ENCODE measurements at regions not wholly inside any gene's neighbourhood (a gene's known extent, or its start where the extent isn't known, plus 50 kb on each side); places are given as distances from the start of the nearest gene placed in this dataset.

DNA sequence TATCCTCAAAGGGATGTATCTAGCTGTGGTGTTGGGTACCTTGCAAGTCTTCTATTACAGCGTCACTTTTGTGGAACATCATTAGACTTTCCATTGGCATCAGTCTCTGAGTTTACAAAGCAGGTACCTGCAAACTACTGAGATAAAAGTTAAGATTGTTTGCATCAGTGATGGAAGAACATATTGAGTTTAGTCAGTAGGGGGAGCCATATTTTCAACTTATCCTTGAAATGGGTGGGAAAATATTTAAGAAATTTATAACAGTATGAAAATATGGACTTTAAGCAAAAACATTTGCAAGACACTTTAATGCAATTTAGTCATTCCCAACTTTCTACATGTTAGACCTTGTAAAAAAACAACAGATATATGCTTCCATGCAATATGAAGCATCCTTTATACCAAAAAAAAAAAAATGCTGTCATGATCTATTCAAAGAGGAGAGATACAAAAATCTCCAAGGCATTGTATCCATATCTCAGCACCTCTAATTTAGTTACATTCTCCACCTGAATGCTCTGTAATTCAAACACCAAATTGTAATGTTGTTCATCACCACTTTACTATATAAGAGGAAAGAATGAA lies 98.6 kb upstream of the ADAMTS19 start:
- H3K4me3 ChIP-seq (ENCODE audit: insufficient read length, low read depth): no peak overlapping the region
- H3K9me3 ChIP-seq (ENCODE audit: insufficient read depth, low read length): no peaks in the 10 kb centered on the region
- H3K27me3 ChIP-seq (ENCODE audit: insufficient read depth, insufficient read length): no peaks in the 10 kb centered on the region
- no peak overlapping the region for H3K9ac ChIP-seq (ENCODE audit: insufficient read length, low read depth)
- no peaks in the 10 kb centered on the region for H3K36me3 ChIP-seq (ENCODE audit: insufficient read depth, insufficient read length, low read length)
- TF ChIP-seq ZNF274 (IDR thresholded peaks at IDR 0.05; ENCODE audit: low read depth, low read length) (no peak), YY1 (IDR thresholded peaks at IDR 0.05; ENCODE audit: insufficient read depth, insufficient read length) (no peak)
- H3K4me1 ChIP-seq (ENCODE audit: insufficient read depth, insufficient read length): no peaks in the 10 kb centered on the region
- DNase-seq (ENCODE audit: low read depth, low spot score): no peak

DNA sequence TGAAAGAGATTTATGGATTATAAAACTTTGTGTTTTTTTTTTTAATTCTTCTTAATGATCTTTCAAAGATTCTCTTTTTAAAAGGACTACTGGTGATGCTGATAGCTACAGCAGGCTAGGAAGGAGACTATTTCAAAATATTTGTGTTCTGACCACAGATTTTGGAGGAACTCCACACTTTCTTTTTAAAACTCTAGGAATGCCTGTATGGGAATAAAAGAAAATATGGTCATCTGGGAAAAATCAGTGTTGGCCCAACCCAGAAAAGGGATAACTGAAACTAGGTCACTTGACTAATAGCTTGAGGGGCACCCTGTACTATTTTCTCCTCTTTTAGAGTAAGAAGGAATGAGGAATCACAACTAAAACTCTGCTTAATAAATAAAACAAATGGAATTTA lies 97.6 kb upstream of the ADAMTS19 start:
- no peaks in the 10 kb centered on the region for H3K27me3 ChIP-seq (ENCODE audit: insufficient read depth, insufficient read length)
- H3K9me3 ChIP-seq (ENCODE audit: insufficient read depth, low read length): no peaks in the 10 kb centered on the region
- no peak overlapping the region for H3K4me3 ChIP-seq (ENCODE audit: insufficient read length, low read depth)
- no peaks in the 10 kb centered on the region for H3K4me1 ChIP-seq (ENCODE audit: insufficient read depth, insufficient read length)
- no peak for DNase-seq (ENCODE audit: low read depth, low spot score)
- H3K36me3 ChIP-seq (ENCODE audit: insufficient read depth, insufficient read length, low read length): no peaks in the 10 kb centered on the region
- TF ChIP-seq YY1 (IDR thresholded peaks at IDR 0.05; ENCODE audit: insufficient read depth, insufficient read length) (no peak), SUZ12 (IDR thresholded peaks at IDR 0.05; ENCODE audit: extremely low read depth, insufficient read depth, insufficient read length) (no peak), ZNF274 (IDR thresholded peaks at IDR 0.05; ENCODE audit: low read depth, low read length) (no peak)
- no peak overlapping the region for H3K9ac ChIP-seq (ENCODE audit: insufficient read length, low read depth)

DNA sequence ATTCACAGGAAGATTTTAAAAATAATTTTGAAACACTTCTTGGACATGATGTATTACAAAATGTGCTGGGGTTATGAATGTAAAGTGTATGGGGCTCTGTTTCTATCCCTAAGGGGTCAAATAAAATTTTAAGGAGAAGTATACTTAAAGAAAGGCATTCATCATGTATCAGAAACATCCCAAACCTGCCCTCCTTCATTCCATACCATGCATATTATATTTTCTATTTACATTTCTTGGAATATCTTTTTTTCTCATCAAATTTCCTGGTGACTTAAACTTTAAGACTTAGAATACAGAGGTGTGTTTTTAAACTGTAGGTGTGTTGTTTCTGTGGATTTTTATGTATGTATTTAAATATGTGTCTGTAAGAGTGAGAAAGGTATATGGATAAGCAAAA lies 96.1 kb upstream of the ADAMTS19 start:
- TF ChIP-seq YY1 (IDR thresholded peaks at IDR 0.05; ENCODE audit: insufficient read depth, insufficient read length): no peak
- no peak for TF ChIP-seq SUZ12 (IDR thresholded peaks at IDR 0.05; ENCODE audit: extremely low read depth, insufficient read depth, insufficient read length)
- TF ChIP-seq ZNF274 (IDR thresholded peaks at IDR 0.05; ENCODE audit: low read depth, low read length): no peak
- Histone ChIP-seq H3K4me3 (ENCODE audit: insufficient read length, low read depth) (no peak overlapping the region), H3K36me3 (ENCODE audit: insufficient read depth, insufficient read length, low read length) (no peaks in the 10 kb centered on the region), H3K4me1 (ENCODE audit: insufficient read depth, insufficient read length) (no peaks in the 10 kb centered on the region), H3K27me3 (ENCODE audit: insufficient read depth, insufficient read length) (no peaks in the 10 kb centered on the region), H3K9me3 (ENCODE audit: insufficient read depth, low read length) (no peaks in the 10 kb centered on the region), H3K9ac (ENCODE audit: insufficient read length, low read depth) (no peak overlapping the region)
- DNase-seq (ENCODE audit: low read depth, low spot score): no peak

GRCh38 chr5:129367883-129368282 lies 92.2 kb upstream of the ADAMTS19 start:
- H3K36me3 ChIP-seq (ENCODE audit: insufficient read depth, insufficient read length, low read length): no peaks in the 10 kb centered on the region
- no peak for DNase-seq (ENCODE audit: low read depth, low spot score)
- H3K9me3 ChIP-seq (ENCODE audit: insufficient read depth, low read length): no peaks in the 10 kb centered on the region
- H3K9ac ChIP-seq (ENCODE audit: insufficient read length, low read depth): no peak overlapping the region
- H3K4me1 ChIP-seq (ENCODE audit: insufficient read depth, insufficient read length): no peaks in the 10 kb centered on the region
- H3K4me3 ChIP-seq (ENCODE audit: insufficient read length, low read depth): no peak overlapping the region
- TF ChIP-seq SUZ12 (IDR thresholded peaks at IDR 0.05; ENCODE audit: extremely low read depth, insufficient read depth, insufficient read length): no peak
- TF ChIP-seq ZNF274 (IDR thresholded peaks at IDR 0.05; ENCODE audit: low read depth, low read length): no peak
- no peak for TF ChIP-seq YY1 (IDR thresholded peaks at IDR 0.05; ENCODE audit: insufficient read depth, insufficient read length)
- H3K27me3 ChIP-seq (ENCODE audit: insufficient read depth, insufficient read length): no peaks in the 10 kb centered on the region

DNA sequence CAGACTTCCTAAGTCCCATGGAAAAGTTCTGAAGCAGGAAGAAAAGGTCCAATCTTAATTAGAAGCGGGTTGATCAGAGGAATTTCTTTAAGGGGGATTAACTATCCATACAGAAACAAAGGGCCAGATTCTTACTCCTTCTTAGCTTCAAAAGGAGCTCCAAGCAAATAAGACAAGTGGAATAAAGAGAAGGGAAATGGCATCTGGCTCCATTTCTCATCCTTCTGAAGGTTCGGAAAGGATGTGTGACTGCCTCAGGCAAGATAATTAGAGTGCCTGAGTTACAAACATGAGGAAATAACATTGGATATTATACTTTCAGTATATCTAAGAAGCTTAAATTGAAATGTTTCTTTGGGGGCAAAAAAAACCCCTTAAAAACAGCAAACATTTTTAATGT lies 88.1 kb upstream of the ADAMTS19 start:
- Histone ChIP-seq H3K9me3 (ENCODE audit: insufficient read depth, low read length) (no peaks in the 10 kb centered on the region), H3K27me3 (ENCODE audit: insufficient read depth, insufficient read length) (no peaks in the 10 kb centered on the region), H3K4me1 (ENCODE audit: insufficient read depth, insufficient read length) (no peaks in the 10 kb centered on the region), H3K36me3 (ENCODE audit: insufficient read depth, insufficient read length, low read length) (no peaks in the 10 kb centered on the region), H3K9ac (ENCODE audit: insufficient read length, low read depth) (no peak overlapping the region), H3K4me3 (ENCODE audit: insufficient read length, low read depth) (no peak overlapping the region)
- DNase-seq (ENCODE audit: low read depth, low spot score): no peak
- no peak for TF ChIP-seq YY1 (IDR thresholded peaks at IDR 0.05; ENCODE audit: insufficient read depth, insufficient read length)
- TF ChIP-seq SUZ12 (IDR thresholded peaks at IDR 0.05; ENCODE audit: extremely low read depth, insufficient read depth, insufficient read length): no peak
- TF ChIP-seq ZNF274 (IDR thresholded peaks at IDR 0.05; ENCODE audit: low read depth, low read length): no peak

GRCh38 chr5:129377504-129377903 lies 82.6 kb upstream of the ADAMTS19 start:
- no peak for DNase-seq (ENCODE audit: low read depth, low spot score)
- no peaks in the 10 kb centered on the region for H3K27me3 ChIP-seq (ENCODE audit: insufficient read depth, insufficient read length)
- H3K4me3 ChIP-seq (ENCODE audit: insufficient read length, low read depth): no peak overlapping the region
- TF ChIP-seq SUZ12 (IDR thresholded peaks at IDR 0.05; ENCODE audit: extremely low read depth, insufficient read depth, insufficient read length) (no peak), YY1 (IDR thresholded peaks at IDR 0.05; ENCODE audit: insufficient read depth, insufficient read length) (no peak), ZNF274 (IDR thresholded peaks at IDR 0.05; ENCODE audit: low read depth, low read length) (no peak)
- H3K36me3 ChIP-seq (ENCODE audit: insufficient read depth, insufficient read length, low read length): no peaks in the 10 kb centered on the region
- no peaks in the 10 kb centered on the region for H3K4me1 ChIP-seq (ENCODE audit: insufficient read depth, insufficient read length)
- no peak overlapping the region for H3K9ac ChIP-seq (ENCODE audit: insufficient read length, low read depth)
- H3K9me3 ChIP-seq (ENCODE audit: insufficient read depth, low read length): no peaks in the 10 kb centered on the region

DNA sequence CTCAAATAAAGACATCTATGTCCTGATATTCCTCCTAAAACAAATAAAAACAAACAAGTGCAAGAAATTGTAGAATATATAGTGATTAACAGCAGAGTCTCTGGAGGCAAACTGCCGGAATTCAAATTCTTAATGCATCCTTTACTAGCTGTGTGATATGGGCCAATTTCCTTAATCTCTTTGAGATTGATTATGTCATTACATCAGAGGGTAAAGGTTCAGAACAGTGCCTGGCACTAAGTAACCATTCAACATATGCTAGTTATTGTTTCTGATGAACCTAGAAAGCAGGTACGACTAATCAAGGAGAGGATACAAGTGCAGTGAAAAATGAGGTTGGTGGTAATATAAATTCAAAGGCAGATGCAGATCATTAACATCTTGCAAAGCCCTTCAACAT lies 81.1 kb upstream of the ADAMTS19 start:
- no peaks in the 10 kb centered on the region for H3K36me3 ChIP-seq (ENCODE audit: insufficient read depth, insufficient read length, low read length)
- no peak for TF ChIP-seq YY1 (IDR thresholded peaks at IDR 0.05; ENCODE audit: insufficient read depth, insufficient read length)
- no peak for TF ChIP-seq SUZ12 (IDR thresholded peaks at IDR 0.05; ENCODE audit: extremely low read depth, insufficient read depth, insufficient read length)
- no peak for TF ChIP-seq ZNF274 (IDR thresholded peaks at IDR 0.05; ENCODE audit: low read depth, low read length)
- no peaks in the 10 kb centered on the region for H3K9me3 ChIP-seq (ENCODE audit: insufficient read depth, low read length)
- H3K9ac ChIP-seq (ENCODE audit: insufficient read length, low read depth): no peak overlapping the region
- H3K27me3 ChIP-seq (ENCODE audit: insufficient read depth, insufficient read length): no peaks in the 10 kb centered on the region
- H3K4me1 ChIP-seq (ENCODE audit: insufficient read depth, insufficient read length): no peaks in the 10 kb centered on the region
- DNase-seq (ENCODE audit: low read depth, low spot score): no peak
- no peak overlapping the region for H3K4me3 ChIP-seq (ENCODE audit: insufficient read length, low read depth)
